Astrocyte of the cerebellum (primary cell): ENCODE measurements at regions not wholly inside any gene's neighbourhood (a gene's known extent, or its start where the extent isn't known, plus 50 kb on each side); places are given as distances from the start of the nearest gene placed in this dataset.

Source experiments
- DNase-seq: peaks from one replicate; pipeline ENCODE4 v3.0.0-alpha.2; 2011; ENCODE audit warnings: low read depth
- H3K4me3 ChIP-seq: 2 replicates; pipeline ENCODE4 v1.5.1; 2011; ENCODE audit warnings: mild to moderate bottlenecking, low read depth, low read length, moderate library complexity
- CTCF ChIP-seq: IDR thresholded peaks from 2 replicates; pipeline ENCODE4 v1.5.1; 2012; ENCODE audit warnings: low read length, low read depth, moderate library complexity, mild to moderate bottlenecking; ENCODE audit errors: missing control alignments
- in situ Hi-C: cut with HindIII; loops from 2 replicates; pipeline ENCODE4 v1.10.0; 2017; ENCODE audit warnings: low sequenced_read_pairs

GRCh38 chr5:144084971-144085370, 85.5 kb downstream of the YIPF5 start:
- H3K4me3 ChIP-seq = no peak overlapping the region
- in situ Hi-C loops = no loop called here
- DNase-seq = no peak
- no peak for TF ChIP-seq CTCF

GRCh38 chr5:144085381-144085780, 85.1 kb downstream of the YIPF5 start:
- TF ChIP-seq CTCF = no peak
- in situ Hi-C loops = no loop called here
- DNase-seq = no peak
- H3K4me3 ChIP-seq = no peak overlapping the region

- in situ Hi-C loops = no loop called here
- no peak for TF ChIP-seq CTCF
- DNase-seq = no peak
- no peak overlapping the region for H3K4me3 ChIP-seq
Observed at GRCh38 chr5:144086295-144086694, 84.2 kb downstream of the YIPF5 start.

- H3K4me3 ChIP-seq = no peak overlapping the region
- no peak for DNase-seq
- in situ Hi-C loops = no loop called here
- TF ChIP-seq CTCF = no peak
Observed at GRCh38 chr5:144087576-144087975, 82.9 kb downstream of the YIPF5 start.

- DNase-seq = no peak
- in situ Hi-C loops = no loop called here
- no peak overlapping the region for H3K4me3 ChIP-seq
- TF ChIP-seq CTCF = no peak
Observed at GRCh38 chr5:144088206-144089064, 82.0 kb downstream of the YIPF5 start.

GRCh38 chr5:144089401-144090021, 80.9 kb downstream of the YIPF5 start:
- in situ Hi-C loops = no loop called here
- no peak overlapping the region for H3K4me3 ChIP-seq
- no peak for TF ChIP-seq CTCF
- DNase-seq = no peak
